HEK293 (cell line): ENCODE measurements at regions not wholly inside any gene's neighbourhood (a gene's known extent, or its start where the extent isn't known, plus 50 kb on each side); places are given as distances from the start of the nearest gene placed in this dataset.

Source experiments
- CTCF ChIA-PET: fragments of 350-600 bp; formaldehyde crosslinking; extraction: SDS; loops from one replicate; lab custom pipeline; 2021; ENCODE audit warnings: antibody characterized with exemption; lab: Yijun Ruan, JAX
- POLR2A ChIA-PET: fragments of 300-600 bp; formaldehyde crosslinking; extraction: SDS; loops from one replicate; lab custom pipeline; 2020; ENCODE audit warnings: antibody characterized with exemption, inconsistent platforms; lab: Yijun Ruan, JAX
- H3K27ac ChIP-seq: fragments of 200-500 bp; sonication (Bioruptor generic); 2 replicates; pipeline ENCODE4 v1.5.1; 2014; ENCODE audit warnings: low read depth, low read length, control low read depth, inconsistent platforms; ENCODE audit errors: extremely low read depth
- H3K36me3 ChIP-seq, 2 experiments: fragments of 200-500 bp in 1 of 2; sonication (Bioruptor generic) in 1 of 2; 1 replicate in 1 of 2; 2 replicates in 1 of 2; pipeline ENCODE4 v1.5.1; 2014 to 2017; ENCODE audit warnings: inconsistent platforms in 2 of 2, low read length in 2 of 2; ENCODE audit not compliant: control insufficient read depth in 2 of 2, insufficient read depth in 1 of 2
- H3K4me1 ChIP-seq: fragments of 200-500 bp; sonication (Bioruptor generic); 2 replicates; pipeline ENCODE4 v1.5.1; 2014; ENCODE audit warnings: mild to moderate bottlenecking, low read length, inconsistent platforms; ENCODE audit not compliant: control insufficient read depth, insufficient read depth
- H3K4me3 ChIP-seq: 2 replicates; pipeline ENCODE4 v1.5.1; 2011; ENCODE audit warnings: low read depth, mild to moderate bottlenecking, control low read depth, low read length, moderate library complexity
- H3K9me3 ChIP-seq: fragments of 200-500 bp; sonication (Bioruptor generic); 2 replicates; pipeline ENCODE4 v1.5.1; 2014; ENCODE audit warnings: low read depth, low read length, inconsistent platforms; ENCODE audit not compliant: control insufficient read depth, insufficient read depth
- AEBP2 ChIP-seq: fragments of 450-650 bp; formaldehyde crosslinking; IDR thresholded peaks from 2 replicates; pipeline ENCODE4 v1.5.1; 2016; ENCODE audit warnings: missing biosample characterization, missing genetic modification characterization, borderline replicate concordance
- CTCF ChIP-seq: fragments of 450-650 bp; formaldehyde crosslinking; IDR thresholded peaks from 2 replicates; pipeline ENCODE4 v1.5.1; 2016; ENCODE audit warnings: missing biosample characterization, missing genetic modification characterization
- HIC1 ChIP-seq: fragments of 450-650 bp; formaldehyde crosslinking; IDR thresholded peaks from 2 replicates; pipeline ENCODE4 v1.5.1; 2016; ENCODE audit warnings: missing biosample characterization, missing genetic modification characterization
- HOXD13 ChIP-seq: sonication (generic); formaldehyde crosslinking; IDR thresholded peaks from 2 replicates; pipeline ENCODE4 v1.8.0; 2022; ENCODE audit warnings: missing genetic modification reagents, borderline replicate concordance
- INSM2 ChIP-seq: fragments of 450-650 bp; formaldehyde crosslinking; IDR thresholded peaks from 2 replicates; pipeline ENCODE4 v1.5.1; 2016; ENCODE audit warnings: missing biosample characterization, missing genetic modification characterization
- PRDM1 ChIP-seq: fragments of 450-650 bp; formaldehyde crosslinking; IDR thresholded peaks from 2 replicates; pipeline ENCODE4; 2016; ENCODE audit warnings: missing biosample characterization, missing genetic modification characterization
- PRDM6 ChIP-seq: fragments of 450-650 bp; formaldehyde crosslinking; IDR thresholded peaks from 2 replicates; pipeline ENCODE4 v1.5.1; 2017; ENCODE audit warnings: missing biosample characterization, missing genetic modification characterization
- SP3 ChIP-seq: fragments of 450-650 bp; formaldehyde crosslinking; IDR thresholded peaks from 2 replicates; pipeline ENCODE4 v1.5.1; 2016; ENCODE audit warnings: missing biosample characterization, missing genetic modification characterization
- ZBTB17 ChIP-seq: fragments of 450-650 bp; formaldehyde crosslinking; IDR thresholded peaks from 2 replicates; pipeline ENCODE4 v1.5.1; 2016; ENCODE audit warnings: missing biosample characterization, missing genetic modification characterization
- ZFP37 ChIP-seq: fragments of 450-650 bp; formaldehyde crosslinking; IDR thresholded peaks from 2 replicates; pipeline ENCODE4 v1.5.1; 2016; ENCODE audit warnings: missing biosample characterization, missing genetic modification characterization
- ZNF169 ChIP-seq: fragments of 450-650 bp; formaldehyde crosslinking; IDR thresholded peaks from 2 replicates; pipeline ENCODE4 v1.5.1; 2016; ENCODE audit warnings: missing biosample characterization, missing genetic modification characterization
- ZNF211 ChIP-seq: fragments of 450-650 bp; formaldehyde crosslinking; IDR thresholded peaks from 2 replicates; pipeline ENCODE4 v1.5.1; 2016; ENCODE audit warnings: low read depth, missing biosample characterization, missing genetic modification characterization
- ZNF280C ChIP-seq: fragments of 450-650 bp; formaldehyde crosslinking; IDR thresholded peaks from 2 replicates; pipeline ENCODE4 v1.5.1; 2016; ENCODE audit warnings: missing biosample characterization, missing genetic modification characterization
- ZNF335 ChIP-seq: fragments of 450-650 bp; formaldehyde crosslinking; conservative IDR thresholded peaks from 2 replicates; pipeline ENCODE4 v1.5.1; 2016; ENCODE audit warnings: missing biosample characterization, missing genetic modification characterization
- ZNF341 ChIP-seq: fragments of 450-650 bp; formaldehyde crosslinking; IDR thresholded peaks from 2 replicates; pipeline ENCODE4; 2016; ENCODE audit warnings: low read depth, missing biosample characterization, missing genetic modification characterization
- ZNF600 ChIP-seq: fragments of 450-650 bp; formaldehyde crosslinking; IDR thresholded peaks from 2 replicates; pipeline ENCODE4 v1.5.1; 2016; ENCODE audit warnings: missing biosample characterization, missing genetic modification characterization

DNA sequence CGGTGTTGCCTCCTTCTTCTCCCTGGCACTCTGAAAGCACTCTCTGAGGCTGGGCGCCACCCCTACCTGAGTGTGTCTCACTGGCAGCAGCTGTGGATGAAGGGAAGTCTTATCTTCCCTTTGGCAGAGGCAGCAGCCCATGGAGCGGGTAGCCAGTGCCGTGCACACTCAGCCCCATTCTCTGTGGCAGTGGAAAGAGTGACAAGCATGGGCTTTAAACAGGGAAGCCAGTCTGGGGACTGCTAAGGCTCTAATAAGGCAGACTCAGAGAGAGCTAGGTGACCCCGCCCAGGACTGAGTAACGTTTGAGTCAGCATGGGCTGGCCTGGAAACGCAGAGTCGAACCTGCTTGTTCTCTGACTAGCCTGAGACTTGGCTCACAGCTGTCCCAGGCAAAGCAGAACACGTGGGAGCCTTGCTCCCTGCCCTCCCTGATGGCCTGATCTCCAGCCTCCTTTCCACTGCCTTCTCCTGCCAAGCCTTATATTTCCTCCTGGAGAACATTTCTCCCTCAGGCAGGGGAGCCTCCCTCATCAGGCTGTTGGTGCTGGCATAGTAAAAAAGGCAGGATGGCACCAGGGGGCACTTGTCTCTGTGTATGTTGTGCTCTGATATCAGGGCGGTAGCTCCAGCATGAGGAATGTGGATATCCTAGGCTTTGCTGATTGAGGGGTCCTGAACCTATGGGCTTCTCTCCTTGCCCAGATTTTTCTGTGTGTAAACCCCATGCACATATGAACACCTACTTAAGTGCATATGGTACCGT, 93.9 kb upstream of the LGALSL start:
- no peaks in the 10 kb centered on the region for H3K9me3 ChIP-seq
- ChIA-PET POLR2A (no interaction called here), CTCF (interaction anchor here (0.7 to 1.4 kb wide), 2 partner anchors 128 to 291 kb away, joined by 3 to 7 read pairs; no protein-coding TSS in a partner anchor)
- no peaks in the 10 kb centered on the region for H3K4me1 ChIP-seq
- no peak overlapping the region for H3K4me3 ChIP-seq
- peak; percentile 56; the same call in 1 of the 2 replicates for TF ChIP-seq ZBTB17
- TF ChIP-seq PRDM1 (tag by site-specific recombination), result no peak
- peak; percentile 57 for TF ChIP-seq ZNF600 (tag by site-specific recombination)
- no peak for TF ChIP-seq ZNF280C (tag by site-specific recombination)
- peak; percentile 34; the same call in 1 of the 2 replicates for TF ChIP-seq CTCF (tag by site-specific recombination)
- TF ChIP-seq ZNF335 (tag by site-specific recombination), result peak; percentile 48
- H3K27ac ChIP-seq, result no peak overlapping the region
- no peaks in the 10 kb centered on the region for H3K36me3 ChIP-seq

DNA sequence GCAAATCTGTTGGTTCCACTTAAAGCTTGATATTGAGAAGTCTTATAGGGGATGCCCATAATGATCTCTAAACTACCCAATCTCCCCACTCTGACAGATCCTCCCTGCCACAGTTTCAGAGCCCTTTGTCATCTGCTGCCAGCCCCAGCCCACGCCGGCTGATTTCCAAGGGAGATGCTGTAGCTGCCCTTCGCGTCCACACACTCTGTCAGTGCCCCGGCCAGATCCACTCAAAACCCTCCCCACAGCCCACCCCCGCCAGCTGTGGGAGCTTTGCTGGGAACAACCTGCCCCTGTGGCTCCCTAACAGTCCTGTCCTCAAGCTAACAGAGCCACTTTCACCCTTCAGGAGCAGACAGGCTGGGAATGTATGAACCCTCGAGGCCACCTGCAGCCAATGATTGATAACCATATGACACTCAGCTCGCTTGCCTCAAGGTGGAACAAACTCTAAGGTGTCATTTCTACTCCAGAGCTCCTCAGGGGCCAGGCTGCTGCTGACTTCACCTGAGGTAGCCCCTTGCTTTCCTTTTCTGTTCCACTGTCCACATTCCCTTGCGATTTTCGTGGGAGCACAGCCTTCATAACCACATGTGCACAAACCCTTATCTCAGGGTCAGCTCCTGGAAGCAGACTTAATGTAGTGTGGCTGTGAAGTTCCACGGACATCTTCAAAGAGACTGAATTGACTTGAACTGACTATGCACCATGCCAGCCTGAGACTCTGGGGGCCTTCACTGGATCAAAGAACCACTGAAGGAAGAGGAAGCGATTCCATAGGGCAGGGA, 92.6 kb upstream of the LGALSL start:
- CTCF ChIA-PET, result interaction anchor here (0.6 to 0.8 kb wide), 2 partner anchors 30 to 254 kb away, joined by 3 to 4 read pairs; no protein-coding TSS in a partner anchor
- Histone ChIP-seq H3K27ac (no peak overlapping the region), H3K9me3 (no peaks in the 10 kb centered on the region)

More for the DNA sequence above, 92.6 kb upstream of the LGALSL start:
- POLR2A ChIA-PET, result no interaction called here
- TF ChIP-seq HOXD13 (CRISPR knock-in tag), result no peak
- TF ChIP-seq ZFP37 (tag by site-specific recombination), result no peak
- no peak for TF ChIP-seq AEBP2 (tag by site-specific recombination)
- no peak for TF ChIP-seq ZNF211 (tag by site-specific recombination)
- TF ChIP-seq HIC1 (tag by site-specific recombination), result no peak
- no peak for TF ChIP-seq INSM2 (tag by site-specific recombination)
- TF ChIP-seq PRDM6 (tag by site-specific recombination), result no peak
- TF ChIP-seq ZNF341 (tag by site-specific recombination), result no peak
- no peak for TF ChIP-seq SP3 (tag by site-specific recombination)
- TF ChIP-seq ZNF169, result no peak
- no peak for TF ChIP-seq CTCF (tag by site-specific recombination)
- TF ChIP-seq, all 188 proteins: peak for 0
- Histone ChIP-seq H3K36me3 (no peaks in the 10 kb centered on the region), H3K4me1 (no peaks in the 10 kb centered on the region), H3K4me3 (no peak overlapping the region)
